ENCODE measurements at regions not wholly inside any gene's neighbourhood (a gene's known extent, or its start where the extent isn't known, plus 50 kb on each side); places are given as distances from the start of the nearest gene placed in this dataset.

- TF ChIP-seq JUN (IDR thresholded peaks at IDR 0.05; ENCODE audit: low read depth, low read length) = no peak
- no peak for TF ChIP-seq TCF12 (IDR thresholded peaks at IDR 0.05; ENCODE audit: low read depth, low read length)
- no peak for TF ChIP-seq JUND (IDR thresholded peaks at IDR 0.05; ENCODE audit: low read length)
- TF ChIP-seq EZH2 (IDR thresholded peaks at IDR 0.05; ENCODE audit: low read depth, low read length, severe bottlenecking) = no peak
- no peak for TF ChIP-seq CTCF (IDR thresholded peaks at IDR 0.05; ENCODE audit: control extremely low read depth in 1 of 3, insufficient read depth in 1 of 3, low read depth in 1 of 3, low read length in 3 of 3)
- TF ChIP-seq POLR2AphosphoS5 (IDR thresholded peaks at IDR 0.05; ENCODE audit: low read depth, low read length) = peak; percentile 64; the same call in 1 of the 2 replicates
- TF ChIP-seq CBX8 (IDR thresholded peaks at IDR 0.05; ENCODE audit: borderline replicate concordance, low read depth, low read length) = no peak
- TF ChIP-seq POLR2A (IDR thresholded peaks at IDR 0.05; ENCODE audit: control extremely low read depth in 1 of 2, low read depth in 2 of 2, low read length in 2 of 2) = no peak
- TF ChIP-seq RAD21 (IDR thresholded peaks at IDR 0.05 in 1 of 2, conservative IDR thresholded peaks at IDR 0.05 in 1 of 2; ENCODE audit: low read depth in 2 of 2, low read length in 2 of 2) = no peak
Measured at GRCh38 chrX:1059576-1060561, 152.6 kb downstream of the CRLF2 start.

All from H1 (cell line).